GM12878 (cell line): ENCODE measurements at regions not wholly inside any gene's neighbourhood (a gene's known extent, or its start where the extent isn't known, plus 50 kb on each side); places are given as distances from the start of the nearest gene placed in this dataset.

Experiments used
- JUND ChIP-seq: IDR thresholded peaks from 2 replicates; pipeline ENCODE4 v1.6.1; 2012; ENCODE audit warnings: low read depth, mild to moderate bottlenecking, low read length, improper control_type of control experiment, moderate library complexity
- MTA2 ChIP-seq: fragments of 450-650 bp; IDR thresholded peaks from 2 replicates; pipeline ENCODE4 v1.6.1; 2016; ENCODE audit warnings: low read depth, mild to moderate bottlenecking, moderate library complexity
- NRF1 ChIP-seq: conservative IDR thresholded peaks from 2 replicates; pipeline ENCODE4 v1.6.1; 2011; ENCODE audit warnings: mild to moderate bottlenecking, low read depth, low read length, improper control_type of control experiment
- RBBP5 ChIP-seq: fragments of 200-600 bp; sonication (generic); conservative IDR thresholded peaks from 2 replicates; pipeline ENCODE4 v1.6.1; 2016
- YY1 ChIP-seq: IDR thresholded peaks from 2 replicates; pipeline ENCODE4 v1.6.1; 2011; ENCODE audit warnings: low read depth, mild to moderate bottlenecking, low read length
- TF ChIP-seq, protein P1 (sequence below): fragments of 450-650 bp; formaldehyde crosslinking; IDR thresholded peaks from 2 replicates; pipeline ENCODE4 v1.4.0; 2020; ENCODE audit warnings: mild to moderate bottlenecking, moderate library complexity
- TF ChIP-seq, protein P2 (sequence below), 3 experiments: IDR thresholded peaks in 2 of 3; conservative IDR thresholded peaks in 1 of 3; 2 replicates each; pipeline ENCODE4 v1.5.1; 2011; ENCODE audit warnings: low read depth in 3 of 3, low read length in 3 of 3, mild to moderate bottlenecking in 3 of 3, control low read depth in 2 of 3, moderate library complexity in 2 of 3, inconsistent platforms in 1 of 3, mixed read lengths in 1 of 3; ENCODE audit not compliant: control insufficient read depth in 2 of 3, insufficient read depth in 1 of 3; ENCODE audit errors: extremely low read depth in 1 of 3
- TF ChIP-seq, protein P3 (sequence below): IDR thresholded peaks from 2 replicates; pipeline ENCODE4 v1.6.1; 2012; ENCODE audit warnings: mild to moderate bottlenecking, low read depth, low read length

DNA sequence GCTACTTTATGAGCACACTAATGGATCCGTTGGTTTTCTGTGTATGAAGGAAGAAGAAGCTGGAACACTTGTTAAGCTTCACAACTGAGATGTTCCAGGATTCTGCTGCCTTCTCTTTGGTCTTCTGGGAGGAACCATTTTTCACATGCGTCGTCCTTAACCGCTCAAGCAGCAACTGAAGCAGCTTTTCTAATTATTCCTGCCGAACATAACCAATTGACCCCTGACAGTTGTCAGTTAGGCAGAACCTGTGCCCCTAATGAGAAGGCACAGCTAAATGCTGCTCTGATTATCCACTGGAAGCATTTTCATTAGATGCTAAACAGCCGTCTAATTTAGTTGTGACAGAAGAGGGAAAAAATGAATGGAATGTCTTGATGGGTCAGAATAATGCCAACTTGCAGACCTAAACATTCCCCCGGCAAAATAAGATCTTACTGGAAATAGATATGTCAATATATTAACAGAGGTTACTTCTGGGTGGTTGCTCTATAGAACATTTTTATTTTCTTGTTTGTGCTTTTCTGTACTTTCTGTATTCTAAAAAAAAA, 85.0 kb upstream of the SMLR1 start:
- TF ChIP-seq, protein P1, sequence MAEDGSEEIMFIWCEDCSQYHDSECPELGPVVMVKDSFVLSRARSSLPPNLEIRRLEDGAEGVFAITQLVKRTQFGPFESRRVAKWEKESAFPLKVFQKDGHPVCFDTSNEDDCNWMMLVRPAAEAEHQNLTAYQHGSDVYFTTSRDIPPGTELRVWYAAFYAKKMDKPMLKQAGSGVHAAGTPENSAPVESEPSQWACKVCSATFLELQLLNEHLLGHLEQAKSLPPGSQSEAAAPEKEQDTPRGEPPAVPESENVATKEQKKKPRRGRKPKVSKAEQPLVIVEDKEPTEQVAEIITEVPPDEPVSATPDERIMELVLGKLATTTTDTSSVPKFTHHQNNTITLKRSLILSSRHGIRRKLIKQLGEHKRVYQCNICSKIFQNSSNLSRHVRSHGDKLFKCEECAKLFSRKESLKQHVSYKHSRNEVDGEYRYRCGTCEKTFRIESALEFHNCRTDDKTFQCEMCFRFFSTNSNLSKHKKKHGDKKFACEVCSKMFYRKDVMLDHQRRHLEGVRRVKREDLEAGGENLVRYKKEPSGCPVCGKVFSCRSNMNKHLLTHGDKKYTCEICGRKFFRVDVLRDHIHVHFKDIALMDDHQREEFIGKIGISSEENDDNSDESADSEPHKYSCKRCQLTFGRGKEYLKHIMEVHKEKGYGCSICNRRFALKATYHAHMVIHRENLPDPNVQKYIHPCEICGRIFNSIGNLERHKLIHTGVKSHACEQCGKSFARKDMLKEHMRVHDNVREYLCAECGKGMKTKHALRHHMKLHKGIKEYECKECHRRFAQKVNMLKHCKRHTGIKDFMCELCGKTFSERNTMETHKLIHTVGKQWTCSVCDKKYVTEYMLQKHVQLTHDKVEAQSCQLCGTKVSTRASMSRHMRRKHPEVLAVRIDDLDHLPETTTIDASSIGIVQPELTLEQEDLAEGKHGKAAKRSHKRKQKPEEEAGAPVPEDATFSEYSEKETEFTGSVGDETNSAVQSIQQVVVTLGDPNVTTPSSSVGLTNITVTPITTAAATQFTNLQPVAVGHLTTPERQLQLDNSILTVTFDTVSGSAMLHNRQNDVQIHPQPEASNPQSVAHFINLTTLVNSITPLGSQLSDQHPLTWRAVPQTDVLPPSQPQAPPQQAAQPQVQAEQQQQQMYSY (CRISPR knock-in tag) = no peak
- no peak for TF ChIP-seq MTA2
- TF ChIP-seq, protein P2, sequence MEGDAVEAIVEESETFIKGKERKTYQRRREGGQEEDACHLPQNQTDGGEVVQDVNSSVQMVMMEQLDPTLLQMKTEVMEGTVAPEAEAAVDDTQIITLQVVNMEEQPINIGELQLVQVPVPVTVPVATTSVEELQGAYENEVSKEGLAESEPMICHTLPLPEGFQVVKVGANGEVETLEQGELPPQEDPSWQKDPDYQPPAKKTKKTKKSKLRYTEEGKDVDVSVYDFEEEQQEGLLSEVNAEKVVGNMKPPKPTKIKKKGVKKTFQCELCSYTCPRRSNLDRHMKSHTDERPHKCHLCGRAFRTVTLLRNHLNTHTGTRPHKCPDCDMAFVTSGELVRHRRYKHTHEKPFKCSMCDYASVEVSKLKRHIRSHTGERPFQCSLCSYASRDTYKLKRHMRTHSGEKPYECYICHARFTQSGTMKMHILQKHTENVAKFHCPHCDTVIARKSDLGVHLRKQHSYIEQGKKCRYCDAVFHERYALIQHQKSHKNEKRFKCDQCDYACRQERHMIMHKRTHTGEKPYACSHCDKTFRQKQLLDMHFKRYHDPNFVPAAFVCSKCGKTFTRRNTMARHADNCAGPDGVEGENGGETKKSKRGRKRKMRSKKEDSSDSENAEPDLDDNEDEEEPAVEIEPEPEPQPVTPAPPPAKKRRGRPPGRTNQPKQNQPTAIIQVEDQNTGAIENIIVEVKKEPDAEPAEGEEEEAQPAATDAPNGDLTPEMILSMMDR (IDR thresholded peaks at IDR 0.05 in 2 of 3, conservative IDR thresholded peaks at IDR 0.05 in 1 of 3; ENCODE audit: control insufficient read depth in 2 of 3, extremely low read depth in 1 of 3, insufficient read depth in 1 of 3, low read depth in 3 of 3, low read length in 3 of 3) = no peak
- no peak for TF ChIP-seq RBBP5
- TF ChIP-seq, protein P3, sequence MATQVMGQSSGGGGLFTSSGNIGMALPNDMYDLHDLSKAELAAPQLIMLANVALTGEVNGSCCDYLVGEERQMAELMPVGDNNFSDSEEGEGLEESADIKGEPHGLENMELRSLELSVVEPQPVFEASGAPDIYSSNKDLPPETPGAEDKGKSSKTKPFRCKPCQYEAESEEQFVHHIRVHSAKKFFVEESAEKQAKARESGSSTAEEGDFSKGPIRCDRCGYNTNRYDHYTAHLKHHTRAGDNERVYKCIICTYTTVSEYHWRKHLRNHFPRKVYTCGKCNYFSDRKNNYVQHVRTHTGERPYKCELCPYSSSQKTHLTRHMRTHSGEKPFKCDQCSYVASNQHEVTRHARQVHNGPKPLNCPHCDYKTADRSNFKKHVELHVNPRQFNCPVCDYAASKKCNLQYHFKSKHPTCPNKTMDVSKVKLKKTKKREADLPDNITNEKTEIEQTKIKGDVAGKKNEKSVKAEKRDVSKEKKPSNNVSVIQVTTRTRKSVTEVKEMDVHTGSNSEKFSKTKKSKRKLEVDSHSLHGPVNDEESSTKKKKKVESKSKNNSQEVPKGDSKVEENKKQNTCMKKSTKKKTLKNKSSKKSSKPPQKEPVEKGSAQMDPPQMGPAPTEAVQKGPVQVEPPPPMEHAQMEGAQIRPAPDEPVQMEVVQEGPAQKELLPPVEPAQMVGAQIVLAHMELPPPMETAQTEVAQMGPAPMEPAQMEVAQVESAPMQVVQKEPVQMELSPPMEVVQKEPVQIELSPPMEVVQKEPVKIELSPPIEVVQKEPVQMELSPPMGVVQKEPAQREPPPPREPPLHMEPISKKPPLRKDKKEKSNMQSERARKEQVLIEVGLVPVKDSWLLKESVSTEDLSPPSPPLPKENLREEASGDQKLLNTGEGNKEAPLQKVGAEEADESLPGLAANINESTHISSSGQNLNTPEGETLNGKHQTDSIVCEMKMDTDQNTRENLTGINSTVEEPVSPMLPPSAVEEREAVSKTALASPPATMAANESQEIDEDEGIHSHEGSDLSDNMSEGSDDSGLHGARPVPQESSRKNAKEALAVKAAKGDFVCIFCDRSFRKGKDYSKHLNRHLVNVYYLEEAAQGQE = no peak
- TF ChIP-seq NRF1 = no peak
- no peak for TF ChIP-seq YY1
- TF ChIP-seq JUND = no peak
